Activated CD4-positive, alpha-beta T cell treated with anti-CD3 and anti-CD28 coated beads, Interleukin-2, amount 50 U/mL, for 48 hours (primary cell): ENCODE measurements at regions not wholly inside any gene's neighbourhood (a gene's known extent, or its start where the extent isn't known, plus 50 kb on each side); places are given as distances from the start of the nearest gene placed in this dataset.
"Not testable (repeated sequence)": the region's sequence is repeated elsewhere in the genome, so short reads cannot be mapped to it uniquely, and the experiment has no call there.

Source experiments
- DNase-seq, 2 experiments: peaks; one replicate each; pipeline ENCODE4 v3.0.0-alpha.2; 2020

GRCh38 chr14:106026026-106026425 is 499.6 kb downstream of the TMEM121 start:
- DNase-seq: peak in 1 of 2 experiments; percentile 32

- DNase-seq: not testable (repeated sequence)
These were observed 501.4 kb downstream of the TMEM121 start for GRCh38 chr14:106027759-106028158.

GRCh38 chr14:106029959-106030358 is 503.6 kb downstream of the TMEM121 start:
- no peak for DNase-seq

- no peak for DNase-seq
These were observed 511.0 kb downstream of the TMEM121 start for GRCh38 chr14:106037380-106037779.

- DNase-seq: no peak
These were observed 511.9 kb downstream of the TMEM121 start for GRCh38 chr14:106038263-106038662.

- peak; percentile 82 to 87 for DNase-seq
These were observed 513.0 kb downstream of the TMEM121 start for GRCh38 chr14:106039400-106039799.

- no peak for DNase-seq
These were observed 518.1 kb downstream of the TMEM121 start for GRCh38 chr14:106044515-106044914.

GRCh38 chr14:106044949-106045596 is 518.7 kb downstream of the TMEM121 start:
- peak; percentile 90 to 93 for DNase-seq

- DNase-seq: no peak
These were observed 525.4 kb downstream of the TMEM121 start for GRCh38 chr14:106051796-106052195.

- DNase-seq: no peak
These were observed 528.9 kb downstream of the TMEM121 start for GRCh38 chr14:106055289-106055688.

- DNase-seq: no peak
These were observed 532.0 kb downstream of the TMEM121 start for GRCh38 chr14:106058342-106058741.

GRCh38 chr14:106060276-106060975 is 534.0 kb downstream of the TMEM121 start:
- DNase-seq: no peak

- peak; percentile 63 to 68 for DNase-seq
These were observed 535.6 kb downstream of the TMEM121 start for GRCh38 chr14:106061877-106062500.

- DNase-seq: no peak
These were observed 536.3 kb downstream of the TMEM121 start for GRCh38 chr14:106062502-106063272.

- DNase-seq: no peak
These were observed 541.6 kb downstream of the TMEM121 start for GRCh38 chr14:106067935-106068334.

- no peak for DNase-seq
These were observed 543.6 kb downstream of the TMEM121 start for GRCh38 chr14:106069804-106070625.

- no peak for DNase-seq
These were observed 554.5 kb downstream of the TMEM121 start for GRCh38 chr14:106080922-106081321.

- not testable (repeated sequence) for DNase-seq
These were observed 555.3 kb downstream of the TMEM121 start for GRCh38 chr14:106081721-106082120.

GRCh38 chr14:106083082-106083481 is 556.7 kb downstream of the TMEM121 start:
- no peak for DNase-seq

GRCh38 chr14:106087837-106088236 is 561.5 kb downstream of the TMEM121 start:
- no peak for DNase-seq

- DNase-seq: not testable (repeated sequence)
These were observed 562.5 kb downstream of the TMEM121 start for GRCh38 chr14:106088860-106089259.

GRCh38 chr14:106094654-106095189 is 568.3 kb downstream of the TMEM121 start:
- peak; percentile 97 to 98 for DNase-seq
